ENCODE measurements at regions not wholly inside any gene's neighbourhood (a gene's known extent, or its start where the extent isn't known, plus 50 kb on each side); places are given as distances from the start of the nearest gene placed in this dataset.

DNA sequence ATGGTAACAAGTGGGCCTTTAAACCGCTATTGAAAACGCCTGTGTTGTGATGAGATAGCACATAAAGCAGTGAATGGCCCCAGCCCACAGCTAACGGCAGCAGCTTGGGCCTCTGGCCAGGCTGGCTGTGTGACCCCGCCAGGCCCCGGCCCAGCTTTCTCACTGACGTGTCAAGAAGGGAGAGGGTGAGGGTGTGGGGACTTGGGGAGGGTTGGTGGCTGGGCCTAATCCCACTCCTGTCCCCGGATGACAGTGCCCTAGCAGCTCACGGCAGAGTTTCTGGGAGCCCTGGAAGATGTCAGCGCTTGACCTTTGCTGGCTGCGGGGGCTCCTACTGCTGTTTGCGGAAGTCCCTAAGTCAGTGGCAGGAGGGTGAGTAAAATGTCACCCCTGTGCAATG lies 88.9 kb upstream of the SHH start:
- Histone ChIP-seq H3K27me3 (ENCODE audit: low read depth, low read length) (no peaks in the 10 kb centered on the region), H3K36me3 (ENCODE audit: control insufficient read depth in 1 of 2, insufficient read depth in 2 of 2, low read length in 2 of 2) (no peaks in the 10 kb centered on the region), H3K4me3 (ENCODE audit: low read depth in 1 of 2, low read length in 2 of 2) (no peak overlapping the region), H3K4me1 (ENCODE audit: control insufficient read depth in 1 of 2, insufficient read depth in 2 of 2, low read length in 2 of 2) (no peaks in the 10 kb centered on the region), H3K9me3 (ENCODE audit: control insufficient read depth in 1 of 2, low read length in 2 of 2) (peaks cover 0 to 17% of the 10 kb centered on the region in 2 donors), H3K27ac (ENCODE audit: low read length) (no peak overlapping the region)

DNA sequence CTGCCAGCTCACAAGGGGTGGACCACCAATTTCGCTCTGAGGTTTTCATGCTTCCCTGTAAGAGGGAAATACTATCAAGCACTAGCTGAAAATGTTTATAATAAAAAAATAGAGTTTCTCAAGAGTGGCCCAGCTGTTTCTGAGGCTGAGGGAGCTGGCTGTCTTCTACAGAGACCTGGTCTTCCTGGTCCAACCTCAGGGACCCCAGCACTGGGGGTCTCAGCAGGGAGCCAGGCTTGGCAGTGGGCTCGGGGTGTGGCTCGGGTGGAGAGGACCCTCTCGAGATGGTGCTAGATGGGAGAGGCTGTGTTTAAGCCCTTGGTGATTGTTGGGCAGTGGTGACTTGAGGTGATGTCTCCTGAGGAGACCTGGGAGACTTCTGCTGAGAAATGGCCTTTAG lies 87.3 kb upstream of the SHH start:
- H3K9me3 ChIP-seq (ENCODE audit: control insufficient read depth in 1 of 2, low read length in 2 of 2) = peaks cover 0 to 17% of the 10 kb centered on the region in 2 donors
- H3K27ac ChIP-seq (ENCODE audit: low read length) = no peak overlapping the region
- no peak overlapping the region for H3K4me3 ChIP-seq (ENCODE audit: low read depth in 1 of 2, low read length in 2 of 2)
- H3K27me3 ChIP-seq (ENCODE audit: low read depth, low read length) = no peaks in the 10 kb centered on the region
- H3K4me1 ChIP-seq (ENCODE audit: control insufficient read depth in 1 of 2, insufficient read depth in 2 of 2, low read length in 2 of 2) = no peaks in the 10 kb centered on the region
- no peaks in the 10 kb centered on the region for H3K36me3 ChIP-seq (ENCODE audit: control insufficient read depth in 1 of 2, insufficient read depth in 2 of 2, low read length in 2 of 2)

DNA sequence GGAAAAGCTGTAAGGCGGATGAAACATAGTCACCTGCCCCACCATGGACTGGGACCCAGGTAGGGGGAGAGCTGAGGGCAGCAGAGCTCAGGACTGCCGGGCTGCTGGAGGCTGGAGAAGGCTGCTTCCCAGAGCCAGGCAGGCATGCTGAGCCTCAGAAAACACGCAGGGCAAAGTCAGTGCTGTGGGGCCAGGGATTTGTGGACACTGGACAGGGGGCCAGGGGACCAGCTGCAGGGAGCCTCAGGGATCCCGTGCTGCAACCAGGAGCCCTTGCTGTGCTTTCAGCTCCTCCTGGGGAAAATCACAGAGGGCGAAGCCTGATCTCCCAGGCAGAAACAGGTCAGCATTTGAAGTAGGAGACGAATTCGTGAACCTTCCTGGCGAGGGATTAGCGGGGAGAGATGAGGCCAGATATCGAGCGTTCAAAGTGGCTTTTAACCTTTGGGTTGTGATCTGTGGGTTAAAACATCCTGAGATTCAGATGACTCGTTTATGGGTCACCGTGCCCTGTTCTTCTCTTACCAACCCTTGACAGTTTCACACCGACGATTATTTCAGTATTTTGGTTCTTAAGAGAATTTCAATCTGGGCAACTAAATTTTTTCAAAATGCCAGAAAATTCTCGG lies 85.6 kb upstream of the SHH start:
- H3K4me1 ChIP-seq (ENCODE audit: control insufficient read depth in 1 of 2, insufficient read depth in 2 of 2, low read length in 2 of 2) = no peaks in the 10 kb centered on the region
- no peak overlapping the region for H3K4me3 ChIP-seq (ENCODE audit: low read depth in 1 of 2, low read length in 2 of 2)
- H3K9me3 ChIP-seq (ENCODE audit: control insufficient read depth in 1 of 2, low read length in 2 of 2) = peaks cover 0 to 17% of the 10 kb centered on the region in 2 donors
- H3K36me3 ChIP-seq (ENCODE audit: control insufficient read depth in 1 of 2, insufficient read depth in 2 of 2, low read length in 2 of 2) = no peaks in the 10 kb centered on the region
- H3K27ac ChIP-seq (ENCODE audit: low read length) = no peak overlapping the region
- no peaks in the 10 kb centered on the region for H3K27me3 ChIP-seq (ENCODE audit: low read depth, low read length)

DNA sequence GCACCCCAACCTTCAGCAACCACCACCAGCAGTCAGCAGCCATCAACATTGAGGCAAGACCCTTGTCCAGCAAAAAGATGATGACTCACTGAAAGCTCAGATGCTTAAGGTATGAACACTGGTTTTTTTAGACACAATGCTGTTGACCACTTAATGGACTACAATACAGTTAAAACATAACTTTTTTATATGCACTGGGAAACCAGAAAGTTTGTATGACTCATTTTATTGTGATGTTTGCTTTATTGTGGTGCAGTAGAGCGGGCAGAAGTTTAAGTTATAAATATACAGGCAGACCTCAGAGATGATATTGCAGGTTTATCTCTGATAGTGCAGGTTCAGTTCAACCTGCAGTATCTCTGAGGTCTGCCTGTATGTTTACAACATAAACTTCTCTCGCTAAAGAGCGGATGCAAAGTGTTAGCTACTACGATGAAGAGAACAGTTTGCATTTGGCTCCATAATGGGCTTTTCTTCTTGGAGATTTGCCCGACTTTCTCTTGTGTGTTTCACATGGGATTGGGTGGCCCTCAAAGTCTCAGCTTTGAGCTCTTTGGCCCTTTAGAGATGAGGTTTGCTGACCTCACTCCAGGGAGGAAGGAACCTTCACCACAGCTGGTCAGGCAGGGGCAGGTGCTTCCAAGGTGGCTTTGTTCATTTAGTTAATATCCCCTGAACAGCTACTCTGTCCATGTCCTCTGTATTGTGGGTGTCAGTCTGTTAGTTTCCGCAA lies 84.4 kb upstream of the SHH start:
- H3K4me3 ChIP-seq (ENCODE audit: low read depth in 1 of 2, low read length in 2 of 2) = no peak overlapping the region
- H3K4me1 ChIP-seq (ENCODE audit: control insufficient read depth in 1 of 2, insufficient read depth in 2 of 2, low read length in 2 of 2) = no peaks in the 10 kb centered on the region
- H3K36me3 ChIP-seq (ENCODE audit: control insufficient read depth in 1 of 2, insufficient read depth in 2 of 2, low read length in 2 of 2) = no peaks in the 10 kb centered on the region
- no peak overlapping the region for H3K27ac ChIP-seq (ENCODE audit: low read length)
- H3K9me3 ChIP-seq (ENCODE audit: control insufficient read depth in 1 of 2, low read length in 2 of 2) = peaks cover 0 to 17% of the 10 kb centered on the region in 2 donors
- no peaks in the 10 kb centered on the region for H3K27me3 ChIP-seq (ENCODE audit: low read depth, low read length)

DNA sequence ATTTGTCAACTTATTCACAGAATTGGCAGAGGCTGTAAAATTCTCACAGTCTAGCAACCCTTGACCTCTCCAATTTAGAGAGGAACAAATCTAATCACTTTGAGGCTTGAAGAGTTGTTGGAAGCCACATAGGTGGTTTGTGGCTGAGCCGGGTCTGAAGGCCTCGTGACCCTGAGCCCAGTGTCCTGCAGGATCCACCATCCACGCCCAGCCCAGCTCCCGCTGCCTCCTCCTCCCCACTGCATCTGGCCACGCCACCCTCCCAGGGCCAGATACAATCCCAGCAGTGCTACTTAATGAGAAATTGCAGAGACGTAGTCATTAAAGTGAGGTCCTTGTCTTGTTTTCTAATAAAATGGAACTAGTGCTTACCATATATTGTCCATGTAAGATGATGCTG lies 81.4 kb upstream of the SHH start:
- Histone ChIP-seq H3K4me1 (ENCODE audit: control insufficient read depth in 1 of 2, insufficient read depth in 2 of 2, low read length in 2 of 2) (no peaks in the 10 kb centered on the region), H3K9me3 (ENCODE audit: control insufficient read depth in 1 of 2, low read length in 2 of 2) (no peaks in the 10 kb centered on the region), H3K27me3 (ENCODE audit: low read depth, low read length) (no peaks in the 10 kb centered on the region), H3K36me3 (ENCODE audit: control insufficient read depth in 1 of 2, insufficient read depth in 2 of 2, low read length in 2 of 2) (no peaks in the 10 kb centered on the region), H3K4me3 (ENCODE audit: low read depth in 1 of 2, low read length in 2 of 2) (no peak overlapping the region), H3K27ac (ENCODE audit: low read length) (no peak overlapping the region)

DNA sequence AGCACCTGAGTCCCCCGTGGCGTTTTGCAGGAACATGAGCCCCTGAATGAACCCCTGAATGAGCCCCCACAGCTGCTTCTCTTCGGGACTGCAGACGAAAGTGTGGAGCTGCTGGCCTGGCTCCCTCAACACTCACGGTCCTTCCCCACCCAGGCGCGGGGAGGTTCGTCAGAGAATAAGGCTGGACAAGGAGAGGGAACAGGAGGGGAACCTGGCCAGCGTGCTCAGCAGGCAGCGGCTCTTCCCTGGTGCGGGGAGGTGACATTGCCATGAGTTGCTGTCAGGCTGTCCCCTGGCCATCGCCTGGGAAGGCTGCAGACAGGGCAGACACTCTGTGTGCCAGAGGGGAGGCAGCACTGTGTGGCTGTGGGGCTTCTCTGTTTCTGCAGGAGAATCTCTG lies 80.9 kb upstream of the SHH start:
- no peak overlapping the region for H3K27ac ChIP-seq (ENCODE audit: low read length)
- H3K4me3 ChIP-seq (ENCODE audit: low read depth in 1 of 2, low read length in 2 of 2) = no peak overlapping the region
- H3K4me1 ChIP-seq (ENCODE audit: control insufficient read depth in 1 of 2, insufficient read depth in 2 of 2, low read length in 2 of 2) = no peaks in the 10 kb centered on the region
- H3K36me3 ChIP-seq (ENCODE audit: control insufficient read depth in 1 of 2, insufficient read depth in 2 of 2, low read length in 2 of 2) = no peaks in the 10 kb centered on the region
- H3K27me3 ChIP-seq (ENCODE audit: low read depth, low read length) = no peaks in the 10 kb centered on the region
- no peaks in the 10 kb centered on the region for H3K9me3 ChIP-seq (ENCODE audit: control insufficient read depth in 1 of 2, low read length in 2 of 2)

DNA sequence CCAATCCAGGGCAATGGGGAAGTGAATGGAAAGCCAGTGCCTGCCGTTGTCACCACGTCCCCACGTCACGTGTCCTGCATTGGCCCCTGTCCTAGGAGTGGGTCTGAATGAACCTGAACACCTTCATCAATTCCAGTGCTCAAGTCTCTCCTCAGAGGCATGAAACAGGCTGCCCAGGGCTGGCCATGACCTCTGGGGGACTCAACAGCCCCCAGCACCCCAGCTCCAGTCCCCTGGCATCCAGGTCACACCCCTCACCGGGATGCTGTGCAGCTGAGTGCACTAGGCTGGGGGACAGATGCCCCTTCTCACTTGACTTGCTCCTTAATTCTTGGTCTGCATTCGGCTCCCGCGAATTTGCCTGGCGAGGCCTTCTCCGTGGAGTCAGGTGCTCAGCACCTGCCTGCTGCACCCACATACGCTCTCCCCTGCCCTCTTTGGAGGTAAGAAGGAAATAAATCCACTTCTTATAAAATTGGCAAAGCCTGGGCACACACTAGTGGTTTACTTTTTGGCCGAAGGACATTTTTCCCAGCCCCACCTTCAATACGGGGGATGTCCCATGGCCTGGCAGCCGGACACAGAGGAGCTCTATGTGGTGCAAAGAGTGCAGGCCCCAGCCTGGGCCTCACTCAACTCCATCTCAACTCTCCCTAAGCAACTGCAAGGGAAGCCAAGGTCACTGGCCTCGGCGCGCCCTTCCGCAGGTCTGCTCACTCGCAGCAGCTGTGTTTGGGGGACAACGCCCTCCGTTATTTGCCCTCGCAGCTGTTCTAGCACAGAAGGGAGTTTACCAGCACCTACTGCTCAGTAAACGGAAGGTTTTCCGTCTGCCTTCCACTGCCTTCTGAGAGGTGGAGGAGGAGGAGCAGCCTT lies 77.6 kb upstream of the SHH start:
- Histone ChIP-seq H3K27me3 (ENCODE audit: low read depth, low read length) (no peaks in the 10 kb centered on the region), H3K9me3 (ENCODE audit: control insufficient read depth in 1 of 2, low read length in 2 of 2) (no peaks in the 10 kb centered on the region)

DNA sequence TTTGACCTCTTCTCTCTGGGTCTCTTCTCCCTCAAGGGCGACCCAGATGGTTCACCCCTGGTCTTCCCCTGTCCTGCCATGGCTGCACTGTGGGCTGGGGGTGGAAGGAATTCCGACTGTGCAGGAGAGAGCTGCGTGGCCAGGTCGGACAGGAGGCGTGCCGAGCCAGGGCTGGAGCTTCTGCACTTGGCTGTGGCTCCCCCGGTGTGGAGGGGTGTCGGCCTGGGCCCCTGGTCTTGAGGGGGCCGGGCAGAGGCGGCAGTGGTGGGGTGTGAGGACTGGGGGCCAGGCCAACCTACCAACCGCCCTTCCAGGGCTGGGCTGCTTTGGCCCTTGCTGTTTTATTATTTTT lies 74.9 kb upstream of the SHH start:
- Histone ChIP-seq H3K36me3 (ENCODE audit: control insufficient read depth in 1 of 2, insufficient read depth in 2 of 2, low read length in 2 of 2) (no peaks in the 10 kb centered on the region), H3K27ac (ENCODE audit: low read length) (no peak overlapping the region), H3K4me3 (ENCODE audit: low read depth in 1 of 2, low read length in 2 of 2) (no peak overlapping the region), H3K4me1 (ENCODE audit: control insufficient read depth in 1 of 2, insufficient read depth in 2 of 2, low read length in 2 of 2) (no peaks in the 10 kb centered on the region), H3K9me3 (ENCODE audit: control insufficient read depth in 1 of 2, low read length in 2 of 2) (no peaks in the 10 kb centered on the region), H3K27me3 (ENCODE audit: low read depth, low read length) (no peaks in the 10 kb centered on the region)

More for the DNA sequence above, 77.6 kb upstream of the SHH start:
- Histone ChIP-seq H3K27ac (ENCODE audit: low read length) (no peak overlapping the region), H3K4me1 (ENCODE audit: control insufficient read depth in 1 of 2, insufficient read depth in 2 of 2, low read length in 2 of 2) (no peaks in the 10 kb centered on the region), H3K4me3 (ENCODE audit: low read depth in 1 of 2, low read length in 2 of 2) (no peak overlapping the region), H3K36me3 (ENCODE audit: control insufficient read depth in 1 of 2, insufficient read depth in 2 of 2, low read length in 2 of 2) (no peaks in the 10 kb centered on the region)

DNA sequence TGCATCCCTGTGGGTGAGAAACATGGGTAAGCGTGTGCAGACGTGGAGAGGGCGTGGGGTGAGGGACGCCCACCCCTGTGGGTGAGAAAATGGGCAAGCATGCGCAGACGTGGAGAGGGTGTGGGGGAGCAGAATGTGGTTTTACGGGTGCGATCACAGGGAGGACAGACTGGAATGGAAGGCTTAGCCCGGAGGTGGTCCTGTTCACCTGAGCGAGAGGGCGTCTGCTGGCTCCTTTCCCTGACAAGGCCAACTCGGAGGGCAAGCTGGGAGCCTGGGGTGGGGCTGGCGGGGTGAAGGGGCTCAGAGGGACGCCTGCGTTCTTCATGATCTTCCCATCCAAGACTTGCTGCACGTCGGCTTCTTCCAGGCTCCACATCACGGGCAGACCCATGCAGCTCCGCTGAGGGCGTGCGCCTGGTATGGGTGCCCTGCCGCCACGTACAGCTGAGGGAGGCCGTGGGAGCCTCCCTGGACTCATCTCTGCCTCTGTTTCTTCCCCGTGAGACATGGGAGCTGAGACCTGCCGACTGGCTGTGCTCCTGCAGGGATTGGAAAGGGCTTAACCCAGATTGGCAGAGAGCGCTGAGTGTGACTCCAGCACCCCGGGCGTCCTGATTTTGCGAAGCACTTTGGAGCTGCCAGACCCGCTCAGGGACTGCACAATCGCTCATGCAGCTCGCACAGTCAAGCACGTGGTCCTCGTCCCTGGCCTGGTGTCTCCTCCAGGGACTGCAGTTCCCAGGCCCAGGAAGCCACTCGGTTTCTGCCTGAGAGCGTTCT lies 74.3 kb upstream of the SHH start:
- no peaks in the 10 kb centered on the region for H3K4me1 ChIP-seq (ENCODE audit: control insufficient read depth in 1 of 2, insufficient read depth in 2 of 2, low read length in 2 of 2)
- H3K27me3 ChIP-seq (ENCODE audit: low read depth, low read length) = no peaks in the 10 kb centered on the region
- H3K9me3 ChIP-seq (ENCODE audit: control insufficient read depth in 1 of 2, low read length in 2 of 2) = no peaks in the 10 kb centered on the region
- no peaks in the 10 kb centered on the region for H3K36me3 ChIP-seq (ENCODE audit: control insufficient read depth in 1 of 2, insufficient read depth in 2 of 2, low read length in 2 of 2)
- no peak overlapping the region for H3K27ac ChIP-seq (ENCODE audit: low read length)
- no peak overlapping the region for H3K4me3 ChIP-seq (ENCODE audit: low read depth in 1 of 2, low read length in 2 of 2)

DNA sequence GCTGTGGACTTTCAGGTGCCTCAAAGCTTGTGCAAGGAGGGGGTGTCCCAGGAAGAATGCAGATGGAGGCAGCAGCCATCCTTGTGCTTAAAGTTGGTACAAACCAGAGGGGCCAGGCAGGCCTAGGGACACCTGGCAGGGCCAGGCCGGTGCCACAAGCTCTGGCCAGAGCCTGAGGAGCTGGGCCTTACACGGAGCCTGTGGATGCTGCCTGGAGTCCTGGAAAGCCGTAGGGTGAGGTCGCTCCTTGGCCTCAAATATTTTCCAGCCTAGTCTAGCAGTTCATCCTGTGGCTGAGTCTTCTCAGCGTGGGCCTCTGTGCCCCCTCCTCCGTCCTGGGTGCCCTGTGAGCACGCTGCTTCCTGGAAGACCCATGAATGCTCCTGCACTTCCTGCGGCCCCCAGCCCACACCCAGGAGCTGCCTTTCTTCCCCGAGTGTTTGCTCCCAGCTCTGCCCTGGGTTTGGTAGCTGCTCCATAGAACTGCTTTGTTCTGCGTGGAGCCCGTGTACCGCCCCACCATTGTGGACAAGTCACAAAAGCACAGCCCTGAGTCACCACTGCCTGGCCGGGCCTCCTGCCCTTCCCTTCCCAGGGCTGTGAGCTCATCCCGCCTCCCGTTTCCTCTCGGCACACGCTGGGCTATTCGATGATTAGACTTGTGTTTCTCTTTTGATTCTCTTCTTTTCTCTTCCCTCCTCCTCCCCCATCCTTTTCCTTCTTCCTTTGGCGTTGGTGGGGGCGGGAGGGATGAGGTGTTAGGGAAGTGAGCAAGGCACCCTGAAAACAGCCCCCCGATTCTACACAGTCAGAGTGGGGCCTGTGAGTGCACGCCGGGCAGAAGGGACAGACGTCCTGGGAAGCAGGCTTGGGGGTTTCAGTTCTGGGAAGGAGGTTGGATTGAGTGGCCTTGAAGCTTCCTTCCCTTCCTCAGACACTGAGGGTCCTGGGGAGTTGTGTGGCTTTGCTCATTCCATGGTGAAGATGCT lies 73.2 kb upstream of the SHH start:
- H3K36me3 ChIP-seq (ENCODE audit: control insufficient read depth in 1 of 2, insufficient read depth in 2 of 2, low read length in 2 of 2) = no peaks in the 10 kb centered on the region
- no peak overlapping the region for H3K27ac ChIP-seq (ENCODE audit: low read length)
- H3K4me3 ChIP-seq (ENCODE audit: low read depth in 1 of 2, low read length in 2 of 2) = no peak overlapping the region
- H3K27me3 ChIP-seq (ENCODE audit: low read depth, low read length) = no peaks in the 10 kb centered on the region
- no peaks in the 10 kb centered on the region for H3K9me3 ChIP-seq (ENCODE audit: control insufficient read depth in 1 of 2, low read length in 2 of 2)
- no peaks in the 10 kb centered on the region for H3K4me1 ChIP-seq (ENCODE audit: control insufficient read depth in 1 of 2, insufficient read depth in 2 of 2, low read length in 2 of 2)
